GM18520 (cell line): ENCODE measurements at regions not wholly inside any gene's neighbourhood (a gene's known extent, or its start where the extent isn't known, plus 50 kb on each side); places are given as distances from the start of the nearest gene placed in this dataset.
"Not testable (repeated sequence)": the region's sequence is repeated elsewhere in the genome, so short reads cannot be mapped to it uniquely, and the experiment has no call there.

Experiments used
- ATAC-seq: cut with Tn5 transposase; IDR thresholded peaks from one replicate; pipeline ENCODE4 v1.9.1; 2021; ENCODE audit not compliant: unreplicated experiment

- ATAC-seq, result no peak
Measured at GRCh38 chr5:29231154-29231553, 1962.3 kb upstream of the CDH6 start.

- ATAC-seq, result no peak
Measured at GRCh38 chr5:29230591-29230990, 1962.9 kb upstream of the CDH6 start.

GRCh38 chr5:29229461-29229860, 1964.0 kb upstream of the CDH6 start:
- no peak for ATAC-seq

- ATAC-seq, result no peak
Measured at GRCh38 chr5:29218138-29218537, 1975.3 kb upstream of the CDH6 start.

- no peak for ATAC-seq
Measured at GRCh38 chr5:29214839-29215238, 1978.6 kb upstream of the CDH6 start.

GRCh38 chr5:29213475-29213874, 1980.0 kb upstream of the CDH6 start:
- no peak for ATAC-seq

- no peak for ATAC-seq
Measured at GRCh38 chr5:29208024-29208423, 1985.5 kb upstream of the CDH6 start.

- no peak for ATAC-seq
Measured at GRCh38 chr5:29203049-29203448, 1990.4 kb upstream of the CDH6 start.

- no peak for ATAC-seq
Measured at GRCh38 chr5:29197631-29198454, 1995.6 kb upstream of the CDH6 start.

GRCh38 chr5:29193972-29194371, 1999.5 kb upstream of the CDH6 start:
- no peak for ATAC-seq

- ATAC-seq, result not testable (repeated sequence)
Measured at GRCh38 chr5:29191269-29192048, 2002.0 kb upstream of the CDH6 start.

- not testable (repeated sequence) for ATAC-seq
Measured at GRCh38 chr5:29190398-29190797, 2003.1 kb upstream of the CDH6 start.

GRCh38 chr5:29186380-29186779, 2007.1 kb upstream of the CDH6 start:
- ATAC-seq, result not testable (repeated sequence)

GRCh38 chr5:29185558-29185957, 2007.9 kb upstream of the CDH6 start:
- no peak for ATAC-seq

- no peak for ATAC-seq
Measured at GRCh38 chr5:29175774-29176173, 2017.7 kb upstream of the CDH6 start.

GRCh38 chr5:29170599-29170998, 2022.9 kb upstream of the CDH6 start:
- ATAC-seq, result no peak

- ATAC-seq, result no peak
Measured at GRCh38 chr5:29169886-29170285, 2023.6 kb upstream of the CDH6 start.

GRCh38 chr5:29162297-29162696, 2031.2 kb upstream of the CDH6 start:
- ATAC-seq, result no peak

- ATAC-seq, result no peak
Measured at GRCh38 chr5:29161399-29162291, 2031.8 kb upstream of the CDH6 start.

- no peak for ATAC-seq
Measured at GRCh38 chr5:29157975-29158374, 2035.5 kb upstream of the CDH6 start.

- ATAC-seq, result no peak
Measured at GRCh38 chr5:29150840-29151239, 2042.6 kb upstream of the CDH6 start.
